K562 (cell line): ENCODE measurements at regions not wholly inside any gene's neighbourhood (a gene's known extent, or its start where the extent isn't known, plus 50 kb on each side); places are given as distances from the start of the nearest gene placed in this dataset.

ENCODE experiments used
- GATAD2B ChIP-seq: fragments of 450-650 bp; IDR thresholded peaks from 2 replicates; pipeline ENCODE4 v1.6.1; 2017; ENCODE audit warnings: mild to moderate bottlenecking, borderline replicate concordance
- GTF3C2 ChIP-seq: IDR thresholded peaks from 3 replicates; pipeline ENCODE4 v1.6.1; 2011; ENCODE audit warnings: borderline replicate concordance, mild to moderate bottlenecking, moderate library complexity; ENCODE audit not compliant: insufficient read length; ENCODE audit errors: extremely low read depth
- MXI1 ChIP-seq: IDR thresholded peaks from 2 replicates; pipeline ENCODE4 v1.6.1; 2011; ENCODE audit warnings: low read depth, mild to moderate bottlenecking, improper control_type of control experiment, low read length
- POLR2A ChIP-seq: fragments of 450-650 bp; conservative IDR thresholded peaks from 2 replicates; pipeline ENCODE4 v1.6.1; 2016
- TCF7 ChIP-seq: sonication (generic); IDR thresholded peaks from 2 replicates; pipeline ENCODE4 v1.6.1; 2016; ENCODE audit warnings: antibody characterized with exemption, borderline replicate concordance
- XRCC4 ChIP-seq: IDR thresholded peaks from one replicate; pipeline ENCODE4 v1.6.1; 2011; ENCODE audit not compliant: insufficient read depth, insufficient read length; ENCODE audit errors: extremely low read depth
- ZNF717 ChIP-seq: fragments of 250-450 bp; sonication (Bioruptor Pico); IDR thresholded peaks from 2 replicates; pipeline ENCODE4 v1.5.0; 2021

DNA sequence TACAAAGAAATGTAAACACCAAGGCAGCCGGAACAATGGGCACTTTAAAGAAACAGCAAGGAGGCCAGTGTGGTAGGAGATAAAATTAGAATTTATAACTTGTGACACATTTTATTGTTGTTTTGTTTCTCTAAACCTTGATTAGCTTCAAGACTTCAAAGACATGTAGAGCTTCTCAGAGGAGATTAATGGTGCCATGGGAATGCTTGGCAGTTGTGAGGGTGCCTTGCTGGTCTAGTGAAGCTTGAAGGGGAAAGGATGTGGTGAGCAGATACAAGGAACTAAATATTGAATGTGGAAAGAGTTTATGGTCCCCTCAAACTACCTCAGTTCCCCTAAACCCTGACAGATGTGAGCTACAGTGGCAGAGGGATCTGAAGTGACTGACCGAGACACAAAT, 322.4 kb upstream of the ADAMTS16 start:
- TF ChIP-seq POLR2A (no peak), TCF7 (no peak), GATAD2B (no peak), GTF3C2 (no peak), XRCC4 (no peak), MXI1 (no peak), ZNF717 (CRISPR knock-in tag) (no peak)
